Activated naive CD8-positive, alpha-beta T cell treated with anti-CD3 and anti-CD28 coated beads, Interleukin-2, amount 10 ng/mL, durations not matched to agents 7 days and 5 days (primary cell): ENCODE measurements at regions not wholly inside any gene's neighbourhood (a gene's known extent, or its start where the extent isn't known, plus 50 kb on each side); places are given as distances from the start of the nearest gene placed in this dataset.

Experiments
- ATAC-seq: fragments of 150-1000 bp; cut with Tn5 transposase; one replicate; pipeline ENCODE4 v1.10.0; 2021; ENCODE audit warnings: low read depth, moderate library complexity
- POLR2A ChIA-PET: fragments of 350-600 bp; sonication (Branson Sonifier 250); formaldehyde crosslinking; loops from one replicate; lab custom pipeline; 2021; ENCODE audit warnings: antibody characterized with exemption; lab: Charles Lee
- DNase-seq: peaks from one replicate; pipeline ENCODE4 v3.0.0; 2021
- H3K27ac Mint-ChIP-seq: one replicate; pipeline ENCODE4 v1.8.0; 2022; ENCODE audit warnings: mild to moderate bottlenecking, mixed read lengths
- H3K27me3 Mint-ChIP-seq: one replicate; pipeline ENCODE4 v1.8.0; 2022; ENCODE audit warnings: mild to moderate bottlenecking, moderate library complexity, mixed read lengths
- H3K36me3 Mint-ChIP-seq: one replicate; pipeline ENCODE4 v1.8.0; 2021; ENCODE audit warnings: mild to moderate bottlenecking, mixed read lengths
- H3K4me1 Mint-ChIP-seq: one replicate; pipeline ENCODE4 v1.8.0; 2021; ENCODE audit warnings: mixed read lengths
- H3K4me3 Mint-ChIP-seq: one replicate; pipeline ENCODE4 v1.8.0; 2022; ENCODE audit warnings: mild to moderate bottlenecking, moderate library complexity, mixed read lengths
- H3K9me3 Mint-ChIP-seq: one replicate; pipeline ENCODE4 v1.8.0; 2021; ENCODE audit warnings: mixed read lengths

- H3K27ac Mint-ChIP-seq, result no peak overlapping the region
- no peak overlapping the region for H3K4me3 Mint-ChIP-seq
Measured at GRCh38 chr5:5933651-5934050, 444.7 kb downstream of the MED10 start.

GRCh38 chr5:5932824-5933223, 445.5 kb downstream of the MED10 start:
- Mint-ChIP-seq H3K36me3 (no peaks in the 10 kb centered on the region), H3K27me3 (no peaks in the 10 kb centered on the region), H3K4me3 (no peak overlapping the region), H3K9me3 (no peaks in the 10 kb centered on the region), H3K4me1 (no peaks in the 10 kb centered on the region), H3K27ac (no peak overlapping the region)
- DNase-seq (no peak), ATAC-seq (no peak)
- POLR2A ChIA-PET, result no interaction called here

More at GRCh38 chr5:5933651-5934050, 444.7 kb downstream of the MED10 start:
- POLR2A ChIA-PET, result no interaction called here
- DNase-seq (no peak), ATAC-seq (no peak)
- Mint-ChIP-seq H3K4me1 (no peaks in the 10 kb centered on the region), H3K36me3 (no peaks in the 10 kb centered on the region), H3K9me3 (no peaks in the 10 kb centered on the region), H3K27me3 (no peaks in the 10 kb centered on the region)

- Mint-ChIP-seq H3K4me1 (no peaks in the 10 kb centered on the region), H3K27me3 (no peaks in the 10 kb centered on the region), H3K36me3 (no peaks in the 10 kb centered on the region), H3K4me3 (no peak overlapping the region), H3K27ac (no peak overlapping the region), H3K9me3 (no peaks in the 10 kb centered on the region)
- POLR2A ChIA-PET, result no interaction called here
- DNase-seq (no peak), ATAC-seq (no peak)
Measured at GRCh38 chr5:5930561-5930960, 447.8 kb downstream of the MED10 start.

GRCh38 chr5:5929291-5930020, 448.9 kb downstream of the MED10 start:
- H3K4me3 Mint-ChIP-seq, result no peak overlapping the region
- POLR2A ChIA-PET, result no interaction called here
- no peaks in the 10 kb centered on the region for H3K36me3 Mint-ChIP-seq
- H3K4me1 Mint-ChIP-seq, result no peaks in the 10 kb centered on the region
- DNase-seq, result no peak
- ATAC-seq, result no peak
- H3K9me3 Mint-ChIP-seq, result no peaks in the 10 kb centered on the region
- no peak overlapping the region for H3K27ac Mint-ChIP-seq
- no peaks in the 10 kb centered on the region for H3K27me3 Mint-ChIP-seq

GRCh38 chr5:5925191-5925590, 453.2 kb downstream of the MED10 start:
- Mint-ChIP-seq H3K4me1 (no peaks in the 10 kb centered on the region), H3K27me3 (no peaks in the 10 kb centered on the region), H3K9me3 (no peaks in the 10 kb centered on the region), H3K36me3 (no peaks in the 10 kb centered on the region), H3K4me3 (no peak overlapping the region), H3K27ac (no peak overlapping the region)
- ATAC-seq (no peak), DNase-seq (no peak)
- POLR2A ChIA-PET, result no interaction called here

- Mint-ChIP-seq H3K36me3 (no peaks in the 10 kb centered on the region), H3K27me3 (no peaks in the 10 kb centered on the region), H3K9me3 (no peaks in the 10 kb centered on the region), H3K4me1 (no peaks in the 10 kb centered on the region), H3K27ac (no peak overlapping the region), H3K4me3 (no peak overlapping the region)
- POLR2A ChIA-PET, result no interaction called here
- ATAC-seq, result no peak
- DNase-seq, result no peak
Measured at GRCh38 chr5:5919411-5919810, 458.9 kb downstream of the MED10 start.

- Mint-ChIP-seq H3K27me3 (peaks cover 4% of the 10 kb centered on the region), H3K9me3 (peaks cover 4% of the 10 kb centered on the region), H3K27ac (no peak overlapping the region), H3K4me1 (no peaks in the 10 kb centered on the region), H3K4me3 (no peak overlapping the region), H3K36me3 (no peaks in the 10 kb centered on the region)
- DNase-seq (no peak), ATAC-seq (no peak)
- POLR2A ChIA-PET, result no interaction called here
Measured at GRCh38 chr5:5906778-5907177, 471.6 kb downstream of the MED10 start.

GRCh38 chr5:5905186-5905585, 473.2 kb downstream of the MED10 start:
- ATAC-seq (no peak), DNase-seq (no peak)
- no peak overlapping the region for H3K27ac Mint-ChIP-seq
- POLR2A ChIA-PET, result no interaction called here
- H3K36me3 Mint-ChIP-seq, result no peaks in the 10 kb centered on the region
- H3K4me1 Mint-ChIP-seq, result no peaks in the 10 kb centered on the region
- H3K9me3 Mint-ChIP-seq, result peaks cover 6% of the 10 kb centered on the region
- peaks cover 4% of the 10 kb centered on the region for H3K27me3 Mint-ChIP-seq
- no peak overlapping the region for H3K4me3 Mint-ChIP-seq

- H3K36me3 Mint-ChIP-seq, result no peaks in the 10 kb centered on the region
- H3K27ac Mint-ChIP-seq, result no peak overlapping the region
- DNase-seq (no peak), ATAC-seq (no peak)
- POLR2A ChIA-PET, result no interaction called here
- H3K9me3 Mint-ChIP-seq, result peaks cover 6% of the 10 kb centered on the region
- no peak overlapping the region for H3K4me3 Mint-ChIP-seq
- H3K4me1 Mint-ChIP-seq, result no peaks in the 10 kb centered on the region
- H3K27me3 Mint-ChIP-seq, result peaks cover 4% of the 10 kb centered on the region
Measured at GRCh38 chr5:5904113-5904512, 474.2 kb downstream of the MED10 start.

- peaks cover 2% of the 10 kb centered on the region for H3K27me3 Mint-ChIP-seq
- POLR2A ChIA-PET, result no interaction called here
- no peaks in the 10 kb centered on the region for H3K4me1 Mint-ChIP-seq
- ATAC-seq (no peak), DNase-seq (no peak)
- no peaks in the 10 kb centered on the region for H3K36me3 Mint-ChIP-seq
- H3K4me3 Mint-ChIP-seq, result no peak overlapping the region
- H3K27ac Mint-ChIP-seq, result no peak overlapping the region
- H3K9me3 Mint-ChIP-seq, result peaks cover 6% of the 10 kb centered on the region
Measured at GRCh38 chr5:5902678-5903646, 475.4 kb downstream of the MED10 start.

- Mint-ChIP-seq H3K27me3 (no peaks in the 10 kb centered on the region), H3K4me3 (no peak overlapping the region), H3K4me1 (no peaks in the 10 kb centered on the region), H3K36me3 (no peaks in the 10 kb centered on the region), H3K27ac (no peak overlapping the region), H3K9me3 (peaks cover 6% of the 10 kb centered on the region)
- ATAC-seq (no peak), DNase-seq (no peak)
- POLR2A ChIA-PET, result no interaction called here
Measured at GRCh38 chr5:5900350-5900749, 477.9 kb downstream of the ICE1 start.

GRCh38 chr5:5899716-5900115, 477.2 kb downstream of the ICE1 start:
- Mint-ChIP-seq H3K27me3 (no peaks in the 10 kb centered on the region), H3K4me1 (no peaks in the 10 kb centered on the region), H3K27ac (no peak overlapping the region), H3K4me3 (no peak overlapping the region), H3K36me3 (no peaks in the 10 kb centered on the region), H3K9me3 (peaks cover 6% of the 10 kb centered on the region)
- no peak for DNase-seq
- no peak for ATAC-seq
- POLR2A ChIA-PET, result no interaction called here

- ATAC-seq (no peak), DNase-seq (no peak)
- no peaks in the 10 kb centered on the region for H3K27me3 Mint-ChIP-seq
- no peaks in the 10 kb centered on the region for H3K9me3 Mint-ChIP-seq
- H3K27ac Mint-ChIP-seq, result no peak overlapping the region
- POLR2A ChIA-PET, result no interaction called here
- no peaks in the 10 kb centered on the region for H3K36me3 Mint-ChIP-seq
- no peak overlapping the region for H3K4me3 Mint-ChIP-seq
- peaks cover 1% of the 10 kb centered on the region for H3K4me1 Mint-ChIP-seq
Measured at GRCh38 chr5:5888284-5888683, 465.8 kb downstream of the ICE1 start.

GRCh38 chr5:5887833-5888232, 465.4 kb downstream of the ICE1 start:
- H3K9me3 Mint-ChIP-seq, result no peaks in the 10 kb centered on the region
- H3K4me1 Mint-ChIP-seq, result peaks cover 1% of the 10 kb centered on the region
- no peak overlapping the region for H3K27ac Mint-ChIP-seq
- POLR2A ChIA-PET, result no interaction called here
- H3K36me3 Mint-ChIP-seq, result no peaks in the 10 kb centered on the region
- H3K4me3 Mint-ChIP-seq, result no peak overlapping the region
- H3K27me3 Mint-ChIP-seq, result no peaks in the 10 kb centered on the region
- DNase-seq (no peak), ATAC-seq (no peak)
